Left renal cortex interstitium (tissue), 4 donors: ENCODE measurements at regions not wholly inside any gene's neighbourhood (a gene's known extent, or its start where the extent isn't known, plus 50 kb on each side); places are given as distances from the start of the nearest gene placed in this dataset.

ENCODE experiments used
- DNase-seq, 4 donors: peaks; one replicate each; pipeline ENCODE4 v3.0.0-alpha.2; 2013; ENCODE audit warnings: low read depth in 4 of 4, low spot score in 2 of 4, missing footprints in 1 of 4

- DNase-seq, result no peak
Measured at GRCh38 chr13:111472559-111473460, 152.4 kb downstream of the TEX29 start.

GRCh38 chr13:111474136-111475002 lies 153.9 kb downstream of the TEX29 start:
- DNase-seq, result peak; percentile 17 to 49 (median 40)

- no peak for DNase-seq
Measured at GRCh38 chr13:111475488-111475887, 155.0 kb downstream of the TEX29 start.

GRCh38 chr13:111476197-111476596 lies 155.8 kb downstream of the TEX29 start:
- DNase-seq, result no peak

GRCh38 chr13:111479412-111479811 lies 159.0 kb downstream of the TEX29 start:
- no peak for DNase-seq

- DNase-seq, result no peak
Measured at GRCh38 chr13:111480503-111480902, 160.1 kb downstream of the TEX29 start.

- DNase-seq, result no peak
Measured at GRCh38 chr13:111480976-111481375, 160.5 kb downstream of the TEX29 start.

- DNase-seq, result no peak
Measured at GRCh38 chr13:111482126-111482525, 161.7 kb downstream of the TEX29 start.

GRCh38 chr13:111482806-111483620 lies 162.6 kb downstream of the TEX29 start:
- no peak for DNase-seq

GRCh38 chr13:111483621-111483987 lies 163.2 kb downstream of the TEX29 start:
- no peak for DNase-seq

GRCh38 chr13:111484141-111484925 lies 163.9 kb downstream of the TEX29 start:
- DNase-seq, result no peak

GRCh38 chr13:111484959-111485358 lies 164.5 kb downstream of the TEX29 start:
- no peak for DNase-seq

- DNase-seq, result no peak
Measured at GRCh38 chr13:111485491-111486250, 165.2 kb downstream of the TEX29 start.

GRCh38 chr13:111486331-111486730 lies 165.9 kb downstream of the TEX29 start:
- no peak for DNase-seq

- no peak for DNase-seq
Measured at GRCh38 chr13:111486801-111487200, 166.4 kb downstream of the TEX29 start.

- no peak for DNase-seq
Measured at GRCh38 chr13:111488486-111489132, 168.2 kb downstream of the TEX29 start.

GRCh38 chr13:111489301-111489700 lies 168.9 kb downstream of the TEX29 start:
- no peak for DNase-seq

GRCh38 chr13:111490611-111491010 lies 170.2 kb downstream of the TEX29 start:
- DNase-seq, result no peak

- no peak for DNase-seq
Measured at GRCh38 chr13:111491021-111491420, 170.6 kb downstream of the TEX29 start.
